HL-60 (cell line): ENCODE measurements at regions not wholly inside any gene's neighbourhood (a gene's known extent, or its start where the extent isn't known, plus 50 kb on each side); places are given as distances from the start of the nearest gene placed in this dataset.

Source experiments
- DNase-seq, 2 experiments: peaks; one replicate each; pipeline ENCODE4 v3.0.0-alpha.2; 2010 to 2020; ENCODE audit warnings: low read depth in 1 of 2, low spot score in 1 of 2
- H3K27ac ChIP-seq: fragments of 250-450 bp; sonication (Bioruptor Pico); replicated peaks from 2 replicates; pipeline ENCODE4 v1.5.1; 2020; ENCODE audit warnings: mild to moderate bottlenecking, moderate library complexity
- H3K27me3 ChIP-seq: fragments of 250-450 bp; sonication (Bioruptor Pico); 2 replicates; pipeline ENCODE4 v1.5.1; 2021; ENCODE audit warnings: mild to moderate bottlenecking, moderate library complexity; ENCODE audit not compliant: insufficient read depth, poor library complexity, severe bottlenecking
- H3K4me3 ChIP-seq: replicated peaks from 2 replicates; pipeline ENCODE4 v1.5.1; 2011; ENCODE audit warnings: mild to moderate bottlenecking, control low read depth, low read length; ENCODE audit not compliant: insufficient read depth
- CTCF ChIP-seq: IDR thresholded peaks from one replicate; pipeline ENCODE4 v1.5.1; 2011; ENCODE audit warnings: low read length, control low read depth, inconsistent platforms; ENCODE audit not compliant: insufficient read depth
- GABPA ChIP-seq: IDR thresholded peaks from 2 replicates; pipeline ENCODE4 v1.6.1; 2012; ENCODE audit warnings: low read depth
- POLR2AphosphoS5 ChIP-seq: IDR thresholded peaks from 2 replicates; pipeline ENCODE4 v1.6.1; 2012; ENCODE audit warnings: low read depth
- SPI1 ChIP-seq: IDR thresholded peaks from 2 replicates; pipeline ENCODE4 v1.6.1; 2012; ENCODE audit warnings: low read depth, mild to moderate bottlenecking, borderline replicate concordance
- TF ChIP-seq, protein P1 (sequence below): IDR thresholded peaks from 2 replicates; pipeline ENCODE4 v1.6.1; 2012; ENCODE audit warnings: low read depth; ENCODE audit not compliant: insufficient replicate concordance

DNA sequence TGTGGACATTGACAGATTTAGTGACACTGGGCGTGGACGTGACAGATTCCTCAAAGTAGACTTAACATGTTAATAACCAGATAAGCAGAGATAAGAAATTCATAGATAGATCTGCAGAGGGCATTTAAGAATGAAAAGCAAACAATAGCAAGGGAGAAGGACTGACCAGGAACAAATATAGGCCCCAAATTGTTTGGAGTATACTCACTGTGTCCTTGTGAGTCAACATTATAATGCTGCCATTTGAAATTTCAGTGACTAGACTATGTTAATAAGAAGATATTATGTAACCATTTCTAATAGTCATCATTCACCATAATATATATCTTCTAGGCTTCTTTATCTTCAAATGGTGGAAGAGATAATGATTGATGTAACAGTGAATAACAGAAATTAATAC is 78.1 kb upstream of the SLC38A11 start:
- H3K27ac ChIP-seq = no peak overlapping the region
- H3K4me3 ChIP-seq = no peak overlapping the region
- DNase-seq = no peak
- no peak for TF ChIP-seq SPI1
- TF ChIP-seq GABPA = no peak
- no peak for TF ChIP-seq CTCF
- H3K27me3 ChIP-seq = no peaks in the 10 kb centered on the region

DNA sequence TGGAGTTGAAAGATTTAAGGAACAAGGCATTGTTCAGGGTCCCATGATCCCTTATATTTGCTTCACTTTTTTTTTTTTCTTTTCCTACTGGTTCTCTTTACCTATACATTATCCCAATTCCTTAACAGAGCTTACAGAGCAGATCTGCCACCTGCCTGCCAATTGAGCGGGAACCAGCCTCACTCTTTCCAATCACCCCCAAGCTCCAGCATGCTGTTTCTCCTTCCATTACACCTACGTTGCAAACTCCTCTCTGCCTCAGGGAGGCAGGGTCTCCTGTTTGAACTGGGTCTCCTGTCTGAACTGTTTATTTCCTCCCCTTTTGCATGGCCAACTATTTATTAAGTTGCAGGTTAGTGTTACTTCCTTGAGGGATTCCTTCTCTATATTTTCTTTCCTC is 77.2 kb upstream of the SLC38A11 start:
- TF ChIP-seq POLR2AphosphoS5 = no peak
- no peak for TF ChIP-seq GABPA
- TF ChIP-seq CTCF = no peak
- TF ChIP-seq SPI1 = no peak
- TF ChIP-seq, protein P1, sequence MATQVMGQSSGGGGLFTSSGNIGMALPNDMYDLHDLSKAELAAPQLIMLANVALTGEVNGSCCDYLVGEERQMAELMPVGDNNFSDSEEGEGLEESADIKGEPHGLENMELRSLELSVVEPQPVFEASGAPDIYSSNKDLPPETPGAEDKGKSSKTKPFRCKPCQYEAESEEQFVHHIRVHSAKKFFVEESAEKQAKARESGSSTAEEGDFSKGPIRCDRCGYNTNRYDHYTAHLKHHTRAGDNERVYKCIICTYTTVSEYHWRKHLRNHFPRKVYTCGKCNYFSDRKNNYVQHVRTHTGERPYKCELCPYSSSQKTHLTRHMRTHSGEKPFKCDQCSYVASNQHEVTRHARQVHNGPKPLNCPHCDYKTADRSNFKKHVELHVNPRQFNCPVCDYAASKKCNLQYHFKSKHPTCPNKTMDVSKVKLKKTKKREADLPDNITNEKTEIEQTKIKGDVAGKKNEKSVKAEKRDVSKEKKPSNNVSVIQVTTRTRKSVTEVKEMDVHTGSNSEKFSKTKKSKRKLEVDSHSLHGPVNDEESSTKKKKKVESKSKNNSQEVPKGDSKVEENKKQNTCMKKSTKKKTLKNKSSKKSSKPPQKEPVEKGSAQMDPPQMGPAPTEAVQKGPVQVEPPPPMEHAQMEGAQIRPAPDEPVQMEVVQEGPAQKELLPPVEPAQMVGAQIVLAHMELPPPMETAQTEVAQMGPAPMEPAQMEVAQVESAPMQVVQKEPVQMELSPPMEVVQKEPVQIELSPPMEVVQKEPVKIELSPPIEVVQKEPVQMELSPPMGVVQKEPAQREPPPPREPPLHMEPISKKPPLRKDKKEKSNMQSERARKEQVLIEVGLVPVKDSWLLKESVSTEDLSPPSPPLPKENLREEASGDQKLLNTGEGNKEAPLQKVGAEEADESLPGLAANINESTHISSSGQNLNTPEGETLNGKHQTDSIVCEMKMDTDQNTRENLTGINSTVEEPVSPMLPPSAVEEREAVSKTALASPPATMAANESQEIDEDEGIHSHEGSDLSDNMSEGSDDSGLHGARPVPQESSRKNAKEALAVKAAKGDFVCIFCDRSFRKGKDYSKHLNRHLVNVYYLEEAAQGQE = no peak
- no peak for DNase-seq
- Histone ChIP-seq H3K4me3 (no peak overlapping the region), H3K27me3 (no peaks in the 10 kb centered on the region), H3K27ac (no peak overlapping the region)

- no peak for DNase-seq
- no peak for TF ChIP-seq GABPA
- no peak for TF ChIP-seq CTCF
- no peak for TF ChIP-seq SPI1
- TF ChIP-seq POLR2AphosphoS5 = no peak
- TF ChIP-seq, protein P1 = no peak
- Histone ChIP-seq H3K27me3 (no peaks in the 10 kb centered on the region), H3K4me3 (no peak overlapping the region), H3K27ac (no peak overlapping the region)
Measured at GRCh38 chr2:165024199-165024598, 68.9 kb upstream of the SLC38A11 start.

- no peak for TF ChIP-seq POLR2AphosphoS5
- no peak for DNase-seq
- Histone ChIP-seq H3K4me3 (no peak overlapping the region), H3K27ac (no peak overlapping the region), H3K27me3 (no peaks in the 10 kb centered on the region)
Measured at GRCh38 chr2:165022781-165023180, 67.5 kb upstream of the SLC38A11 start.
